Activated naive CD4-positive, alpha-beta T cell treated with anti-CD3 and anti-CD28 coated beads, Interleukin-2, amount 50 U/mL, for 24 hours (primary cell): ENCODE measurements at regions not wholly inside any gene's neighbourhood (a gene's known extent, or its start where the extent isn't known, plus 50 kb on each side); places are given as distances from the start of the nearest gene placed in this dataset.
"Not testable (repeated sequence)": the region's sequence is repeated elsewhere in the genome, so short reads cannot be mapped to it uniquely, and the experiment has no call there.

Source experiments
- H3K27ac Mint-ChIP-seq: one replicate; pipeline ENCODE4 v1.8.0; 2021; ENCODE audit warnings: mild to moderate bottlenecking, mixed read lengths
- H3K27me3 Mint-ChIP-seq: one replicate; pipeline ENCODE4 v1.8.0; 2021; ENCODE audit warnings: mixed read lengths
- H3K36me3 Mint-ChIP-seq: one replicate; pipeline ENCODE4 v1.8.0; 2021; ENCODE audit warnings: mixed read lengths
- H3K4me1 Mint-ChIP-seq: one replicate; pipeline ENCODE4 v1.8.0; 2021; ENCODE audit warnings: mixed read lengths
- H3K4me3 Mint-ChIP-seq: one replicate; pipeline ENCODE4 v1.8.0; 2021; ENCODE audit warnings: mild to moderate bottlenecking, mixed read lengths
- H3K9me3 Mint-ChIP-seq: one replicate; pipeline ENCODE4 v1.8.0; 2021; ENCODE audit warnings: mixed read lengths

DNA sequence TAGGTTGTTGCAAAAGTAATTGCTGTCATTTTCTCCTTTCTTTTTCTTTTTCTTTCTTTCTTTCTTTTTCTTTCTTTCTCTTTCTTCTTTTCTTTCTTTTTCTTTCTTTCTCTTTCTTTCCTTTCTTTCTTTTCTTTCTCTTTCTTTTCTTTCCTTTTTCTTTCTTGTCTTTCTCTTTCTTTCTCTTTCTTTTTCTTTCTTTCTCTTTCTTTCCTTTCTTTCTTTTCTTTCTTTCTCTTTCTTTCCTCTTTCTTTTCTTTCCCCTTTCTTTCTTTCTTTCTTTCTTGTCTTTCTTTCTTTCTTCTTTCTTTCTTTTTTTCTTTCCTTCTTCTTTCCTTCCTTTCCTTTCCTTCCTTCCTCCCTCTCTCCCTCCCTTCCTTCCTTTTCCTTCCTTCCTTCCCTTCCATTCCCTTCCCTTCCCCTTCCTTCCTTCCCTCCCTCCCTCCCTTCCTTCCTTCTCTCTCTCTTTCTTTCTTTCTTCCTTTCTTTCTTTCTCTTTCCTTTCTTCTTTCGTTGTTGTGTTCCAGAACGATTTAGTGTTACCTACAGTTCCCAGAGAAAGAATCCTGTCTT is 178.9 kb downstream of the RPIA start:
- H3K27me3 Mint-ChIP-seq, result peaks cover 10% of the 10 kb centered on the region

DNA sequence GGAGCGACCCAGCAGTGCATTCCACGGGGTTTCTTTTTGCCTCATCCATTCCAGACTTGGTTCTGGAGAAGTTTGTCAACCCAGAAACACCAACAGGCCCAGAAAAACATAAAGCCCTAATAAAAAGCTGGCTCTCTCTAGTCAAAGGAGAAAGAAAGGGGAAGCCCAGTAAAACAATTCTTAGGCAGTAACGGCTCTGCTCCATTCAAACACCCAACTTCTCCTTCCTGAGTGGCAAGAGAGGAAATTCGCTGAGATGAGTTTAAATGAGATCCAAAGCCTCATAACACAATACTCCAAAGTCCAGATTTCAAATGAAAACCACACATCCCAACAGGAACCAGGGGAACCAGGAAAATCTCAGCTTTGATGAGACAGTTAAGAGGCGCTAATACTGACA is 179.9 kb downstream of the RPIA start:
- H3K27me3 Mint-ChIP-seq, result peaks cover 7% of the 10 kb centered on the region
- H3K9me3 Mint-ChIP-seq, result no peaks in the 10 kb centered on the region
- H3K4me3 Mint-ChIP-seq, result no peak overlapping the region
- peaks cover 5% of the 10 kb centered on the region for H3K4me1 Mint-ChIP-seq
- no peaks in the 10 kb centered on the region for H3K36me3 Mint-ChIP-seq
- H3K27ac Mint-ChIP-seq, result no peak overlapping the region

More for the DNA sequence above, 178.9 kb downstream of the RPIA start:
- Mint-ChIP-seq H3K27ac (no peak overlapping the region), H3K9me3 (no peaks in the 10 kb centered on the region), H3K4me3 (no peak overlapping the region), H3K36me3 (no peaks in the 10 kb centered on the region), H3K4me1 (peaks cover 12% of the 10 kb centered on the region)

DNA sequence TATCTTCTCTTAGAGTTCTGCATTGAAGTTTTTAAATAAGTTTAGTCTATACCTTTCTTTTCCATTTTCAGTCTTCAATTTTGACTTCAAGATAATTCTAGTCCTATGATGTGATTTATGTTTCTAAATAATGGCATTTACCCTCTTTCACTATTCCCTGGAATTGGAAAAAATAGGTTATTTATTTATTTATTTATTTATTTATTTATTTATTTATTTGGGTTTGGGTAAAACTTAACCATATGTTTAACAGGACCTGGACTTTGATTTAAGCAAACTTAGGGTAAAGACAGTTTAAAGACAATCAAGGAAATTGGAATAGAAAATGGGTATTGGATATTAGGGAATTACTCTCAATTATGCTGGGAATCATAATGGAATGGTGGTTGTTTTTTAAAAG is 182.1 kb downstream of the RPIA start:
- H3K4me3 Mint-ChIP-seq, result no peak overlapping the region
- no peaks in the 10 kb centered on the region for H3K4me1 Mint-ChIP-seq
- H3K27me3 Mint-ChIP-seq, result peaks cover 7% of the 10 kb centered on the region
- no peaks in the 10 kb centered on the region for H3K36me3 Mint-ChIP-seq
- H3K9me3 Mint-ChIP-seq, result no peaks in the 10 kb centered on the region
- H3K27ac Mint-ChIP-seq, result no peak overlapping the region

DNA sequence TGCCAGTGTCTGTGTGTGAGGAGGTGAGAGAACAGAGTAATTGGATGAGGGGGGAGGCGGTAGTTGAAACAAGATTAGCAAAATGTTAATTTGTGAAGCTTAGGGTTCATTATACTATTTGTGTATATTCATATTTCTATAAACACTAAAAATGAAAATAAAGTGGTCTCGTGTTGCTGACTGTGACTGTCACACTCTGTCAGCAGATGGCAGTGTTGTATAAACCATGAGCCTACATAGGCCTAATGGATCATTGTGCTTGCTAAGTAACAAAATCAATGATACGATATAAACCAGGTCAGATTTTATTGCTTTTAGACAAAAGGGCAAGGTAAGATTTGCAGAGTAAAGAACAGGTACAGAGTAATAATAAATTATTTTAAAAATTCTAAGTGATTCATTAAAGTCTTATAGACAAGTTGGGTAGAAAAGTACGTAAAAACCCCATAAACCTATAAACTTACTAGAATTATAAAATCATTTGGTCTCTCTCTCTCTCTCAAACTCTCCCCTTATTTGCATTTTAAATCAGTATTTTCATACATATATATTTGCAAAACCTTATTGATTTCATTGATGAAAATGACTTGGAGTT is 182.7 kb downstream of the RPIA start:
- Mint-ChIP-seq H3K4me3 (no peak overlapping the region), H3K4me1 (no peaks in the 10 kb centered on the region), H3K36me3 (no peaks in the 10 kb centered on the region), H3K27me3 (peaks cover 7% of the 10 kb centered on the region), H3K9me3 (no peaks in the 10 kb centered on the region), H3K27ac (no peak overlapping the region)

DNA sequence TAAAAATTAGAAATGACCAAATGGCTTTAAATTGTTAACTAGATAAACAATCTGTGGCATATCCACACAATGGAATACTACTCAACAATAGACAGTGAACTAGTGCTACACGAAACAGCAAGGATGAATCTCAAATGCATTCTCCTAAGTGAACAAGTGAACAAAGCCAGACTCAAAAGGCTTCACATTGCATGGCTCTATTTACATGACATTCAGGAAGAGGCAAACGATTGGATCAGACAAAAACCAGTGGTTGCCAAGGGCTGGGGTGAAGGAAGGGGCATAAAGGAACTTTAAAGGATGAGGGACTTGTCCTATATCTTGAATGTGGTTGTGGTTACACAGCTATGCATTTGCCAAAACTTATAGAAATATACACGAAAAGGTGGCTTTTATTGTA is 184.3 kb downstream of the RPIA start:
- no peaks in the 10 kb centered on the region for H3K4me1 Mint-ChIP-seq
- no peak overlapping the region for H3K27ac Mint-ChIP-seq
- H3K4me3 Mint-ChIP-seq, result no peak overlapping the region
- no peaks in the 10 kb centered on the region for H3K36me3 Mint-ChIP-seq
- H3K27me3 Mint-ChIP-seq, result peaks cover 5% of the 10 kb centered on the region
- H3K9me3 Mint-ChIP-seq, result no peaks in the 10 kb centered on the region

DNA sequence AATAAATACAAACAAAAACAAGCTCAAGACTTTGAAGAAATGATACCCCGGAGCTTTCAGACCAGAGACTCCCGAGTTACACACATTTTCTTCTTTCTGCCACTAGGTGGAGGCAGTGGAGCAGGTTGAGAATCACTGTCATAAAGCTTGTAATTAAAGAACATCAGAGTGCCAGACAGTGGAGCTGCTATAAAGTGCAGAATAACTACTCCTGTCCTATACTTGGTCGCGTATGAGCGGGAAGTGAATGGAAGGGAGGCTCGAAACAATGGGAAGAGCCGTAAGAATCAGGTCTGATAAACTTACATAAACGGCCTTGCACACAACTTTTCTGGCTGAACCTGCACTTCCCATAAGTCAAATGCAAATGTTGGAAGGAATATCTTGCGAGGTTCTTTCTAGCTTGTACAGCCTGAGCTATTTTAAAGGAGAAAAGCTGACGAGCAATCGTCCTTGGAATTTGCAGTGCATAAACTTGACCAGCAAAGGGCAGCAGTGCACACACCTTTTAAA is 189.0 kb downstream of the RPIA start:
- no peaks in the 10 kb centered on the region for H3K9me3 Mint-ChIP-seq
- no peaks in the 10 kb centered on the region for H3K4me1 Mint-ChIP-seq
- H3K4me3 Mint-ChIP-seq, result no peak overlapping the region
- no peaks in the 10 kb centered on the region for H3K36me3 Mint-ChIP-seq
- H3K27ac Mint-ChIP-seq, result no peak overlapping the region
- peaks cover 5% of the 10 kb centered on the region for H3K27me3 Mint-ChIP-seq

DNA sequence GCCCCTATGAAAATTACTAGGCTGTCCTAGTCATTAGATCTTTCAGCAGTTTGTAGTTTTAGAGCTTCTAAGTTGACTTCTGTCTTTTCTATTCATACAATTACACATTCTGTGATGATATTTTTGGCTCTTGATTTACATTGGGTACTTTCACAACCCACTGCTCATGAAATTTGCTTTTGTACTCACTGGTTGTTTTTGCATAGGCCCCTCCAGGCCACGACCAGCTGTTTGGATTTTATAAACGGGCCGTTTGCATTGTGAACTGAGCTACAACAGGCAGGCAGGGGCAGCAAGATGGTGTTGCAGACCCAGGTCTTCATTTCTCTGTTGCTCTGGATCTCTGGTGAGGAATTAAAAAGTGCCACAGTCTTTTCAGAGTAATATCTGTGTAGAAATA is 193.8 kb downstream of the RPIA start:
- Mint-ChIP-seq H3K4me1 (no peaks in the 10 kb centered on the region), H3K27ac (no peak overlapping the region), H3K9me3 (no peaks in the 10 kb centered on the region), H3K4me3 (no peak overlapping the region), H3K36me3 (no peaks in the 10 kb centered on the region), H3K27me3 (peaks cover 5% of the 10 kb centered on the region)

DNA sequence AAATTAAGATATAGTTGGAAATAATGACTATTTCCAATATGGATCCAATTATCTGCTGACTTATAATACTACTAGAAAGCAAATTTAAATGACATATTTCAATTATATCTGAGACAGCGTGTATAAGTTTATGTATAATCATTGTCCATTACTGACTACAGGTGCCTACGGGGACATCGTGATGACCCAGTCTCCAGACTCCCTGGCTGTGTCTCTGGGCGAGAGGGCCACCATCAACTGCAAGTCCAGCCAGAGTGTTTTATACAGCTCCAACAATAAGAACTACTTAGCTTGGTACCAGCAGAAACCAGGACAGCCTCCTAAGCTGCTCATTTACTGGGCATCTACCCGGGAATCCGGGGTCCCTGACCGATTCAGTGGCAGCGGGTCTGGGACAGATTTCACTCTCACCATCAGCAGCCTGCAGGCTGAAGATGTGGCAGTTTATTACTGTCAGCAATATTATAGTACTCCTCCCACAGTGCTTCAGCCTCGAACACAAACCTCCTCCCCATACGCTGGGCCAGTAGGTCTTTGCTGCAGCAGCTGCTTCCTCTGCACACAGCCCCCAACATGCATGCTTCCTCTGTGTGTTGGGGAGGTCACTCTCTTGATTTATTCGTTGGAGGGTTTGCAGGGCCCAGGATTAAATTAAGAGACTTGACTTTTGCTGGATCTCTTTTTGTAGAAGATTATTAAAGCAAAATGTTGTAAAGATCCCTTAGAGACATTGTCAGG is 194.4 kb downstream of the RPIA start:
- Mint-ChIP-seq H3K9me3 (no peaks in the 10 kb centered on the region), H3K36me3 (no peaks in the 10 kb centered on the region), H3K4me1 (no peaks in the 10 kb centered on the region), H3K4me3 (no peak overlapping the region), H3K27ac (no peak overlapping the region), H3K27me3 (peaks cover 6% of the 10 kb centered on the region)

DNA sequence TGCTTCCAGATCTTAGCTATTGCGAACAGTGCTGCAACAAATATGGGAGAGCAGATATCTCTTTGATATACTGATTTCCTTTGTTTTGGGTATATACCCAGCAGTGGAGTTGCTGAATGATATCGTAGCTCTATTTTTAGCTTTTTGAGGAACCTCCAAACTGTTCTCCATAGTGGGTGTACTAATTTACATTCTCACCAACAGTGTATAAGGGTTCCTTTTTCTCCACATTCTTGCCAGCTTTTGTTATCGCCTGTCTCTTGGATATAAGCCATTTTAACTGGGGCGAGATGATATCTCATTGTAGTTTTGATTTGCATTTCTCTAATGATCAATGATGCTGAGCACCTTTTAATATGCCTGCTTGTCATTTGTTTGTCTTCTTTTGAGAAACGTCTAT is 196.0 kb downstream of the RPIA start:
- not testable (repeated sequence) for H3K27ac Mint-ChIP-seq, H3K27me3 Mint-ChIP-seq, H3K36me3 Mint-ChIP-seq, H3K4me1 Mint-ChIP-seq, H3K4me3 Mint-ChIP-seq, H3K9me3 Mint-ChIP-seq

DNA sequence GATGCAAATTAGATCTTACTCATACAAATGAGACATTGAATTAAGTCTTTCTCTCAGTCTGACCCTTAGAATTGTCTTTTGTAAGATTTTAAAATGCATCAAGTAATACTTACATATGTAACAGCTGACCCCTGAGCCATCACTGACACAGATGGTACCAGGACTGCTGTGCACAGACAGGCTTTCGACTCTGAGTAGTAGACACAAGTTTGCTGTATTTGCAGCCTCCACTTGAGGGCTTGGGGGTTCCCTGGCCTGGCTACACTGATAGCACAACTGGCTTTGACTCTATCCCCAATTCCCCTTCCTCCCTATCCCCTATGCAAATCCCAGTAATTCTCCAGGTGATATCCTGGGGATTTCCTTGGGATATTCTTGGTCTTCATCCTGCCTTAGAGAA is 200.7 kb downstream of the RPIA start:
- no peaks in the 10 kb centered on the region for H3K9me3 Mint-ChIP-seq
- no peak overlapping the region for H3K27ac Mint-ChIP-seq
- H3K4me1 Mint-ChIP-seq, result no peaks in the 10 kb centered on the region
- H3K4me3 Mint-ChIP-seq, result no peak overlapping the region
- no peaks in the 10 kb centered on the region for H3K36me3 Mint-ChIP-seq
- peaks cover 5% of the 10 kb centered on the region for H3K27me3 Mint-ChIP-seq

DNA sequence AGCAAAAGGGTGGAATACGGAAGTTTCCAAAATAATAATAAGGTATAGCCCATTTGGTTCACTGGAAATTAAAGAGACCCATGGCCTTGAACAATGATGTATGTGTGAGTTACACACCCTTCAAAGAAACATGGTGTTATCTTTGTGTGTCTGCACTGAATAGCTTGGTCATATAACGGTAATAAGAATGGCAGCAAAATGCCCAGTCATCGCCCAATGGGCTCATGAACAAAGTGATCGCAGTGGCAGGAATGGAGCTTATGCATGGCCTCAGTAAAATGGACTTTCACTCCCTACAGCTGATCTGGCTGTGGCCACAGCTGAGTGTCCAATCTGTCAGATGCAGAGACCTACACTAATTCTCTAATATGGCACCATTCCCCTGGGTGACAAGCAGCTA is 201.3 kb downstream of the RPIA start:
- no peaks in the 10 kb centered on the region for H3K9me3 Mint-ChIP-seq
- peaks cover 3% of the 10 kb centered on the region for H3K27me3 Mint-ChIP-seq
- no peak overlapping the region for H3K4me3 Mint-ChIP-seq
- no peaks in the 10 kb centered on the region for H3K4me1 Mint-ChIP-seq
- H3K36me3 Mint-ChIP-seq, result no peaks in the 10 kb centered on the region
- no peak overlapping the region for H3K27ac Mint-ChIP-seq

DNA sequence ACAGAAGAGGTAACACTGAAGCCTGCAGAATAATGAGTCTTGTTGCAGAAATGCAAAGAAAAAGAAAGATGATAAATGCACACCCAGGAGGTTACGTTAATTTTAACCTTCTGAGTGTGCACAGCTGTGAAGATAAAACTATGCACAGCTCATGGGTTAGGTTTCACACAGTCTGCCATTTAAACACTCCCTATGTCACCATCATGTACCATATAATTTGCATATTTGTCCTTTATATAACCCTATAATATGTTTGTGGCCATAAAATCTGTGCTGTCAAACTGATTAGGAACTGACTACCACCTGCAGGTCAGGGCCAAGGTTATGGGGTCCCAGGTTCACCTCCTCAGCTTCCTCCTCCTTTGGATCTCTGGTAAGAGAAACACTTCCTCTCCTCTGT is 205.5 kb downstream of the RPIA start:
- no peak overlapping the region for H3K27ac Mint-ChIP-seq
- no peaks in the 10 kb centered on the region for H3K36me3 Mint-ChIP-seq
- H3K4me3 Mint-ChIP-seq, result no peak overlapping the region
- no peaks in the 10 kb centered on the region for H3K4me1 Mint-ChIP-seq
- H3K9me3 Mint-ChIP-seq, result no peaks in the 10 kb centered on the region
- H3K27me3 Mint-ChIP-seq, result peaks cover 10% of the 10 kb centered on the region

DNA sequence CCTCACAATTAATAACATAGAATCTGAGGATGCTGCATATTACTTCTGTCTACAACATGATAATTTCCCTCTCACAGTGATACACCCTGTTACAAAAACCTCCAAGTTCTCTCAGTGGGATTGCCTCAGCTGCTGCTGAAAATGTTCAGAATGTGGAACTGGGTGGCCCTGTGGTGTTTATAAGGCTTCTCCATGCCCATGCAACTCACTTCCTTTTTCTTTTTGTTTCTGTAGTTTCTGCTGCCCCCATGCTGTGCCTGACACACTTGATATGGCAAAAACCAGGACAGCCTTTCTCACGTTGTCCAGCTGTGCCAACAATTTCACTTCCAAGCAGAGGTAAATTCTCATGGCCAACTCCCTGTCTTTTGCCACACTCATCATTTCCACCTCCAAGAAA is 206.2 kb downstream of the RPIA start:
- Mint-ChIP-seq H3K4me3 (no peak overlapping the region), H3K9me3 (no peaks in the 10 kb centered on the region), H3K4me1 (no peaks in the 10 kb centered on the region), H3K27ac (no peak overlapping the region), H3K27me3 (peaks cover 10% of the 10 kb centered on the region), H3K36me3 (no peaks in the 10 kb centered on the region)

DNA sequence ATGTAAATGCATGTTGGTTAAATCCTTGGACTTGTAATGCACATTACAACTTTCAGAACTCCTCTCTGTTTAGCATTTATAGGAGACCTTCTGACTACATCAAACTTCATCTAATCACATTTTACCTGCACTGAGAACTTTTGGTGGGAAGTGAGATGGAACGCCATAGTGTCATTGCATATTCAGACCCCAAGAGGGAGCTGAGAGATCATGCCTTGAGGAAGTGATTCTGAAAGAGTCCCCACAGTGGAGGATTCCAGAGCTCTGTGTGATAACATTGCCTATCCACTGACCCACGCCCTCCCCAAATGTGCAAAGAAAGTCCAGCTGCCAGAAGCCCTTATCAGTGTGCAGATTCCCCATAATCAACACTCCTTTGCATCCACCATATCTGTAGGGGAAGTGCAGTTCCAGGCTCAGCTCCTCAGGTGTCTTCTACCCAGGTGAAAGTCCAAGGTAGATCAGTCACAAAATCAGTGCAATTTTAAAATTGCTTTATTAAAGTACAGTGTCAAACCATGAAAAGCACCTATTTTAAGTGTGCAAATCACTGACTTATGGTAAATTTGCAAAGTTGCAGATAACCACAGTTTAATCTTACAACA is 212.4 kb downstream of the RPIA start:
- Mint-ChIP-seq H3K27me3 (peaks cover 10% of the 10 kb centered on the region), H3K9me3 (no peaks in the 10 kb centered on the region), H3K36me3 (no peaks in the 10 kb centered on the region), H3K4me1 (no peaks in the 10 kb centered on the region), H3K27ac (no peak overlapping the region), H3K4me3 (no peak overlapping the region)

DNA sequence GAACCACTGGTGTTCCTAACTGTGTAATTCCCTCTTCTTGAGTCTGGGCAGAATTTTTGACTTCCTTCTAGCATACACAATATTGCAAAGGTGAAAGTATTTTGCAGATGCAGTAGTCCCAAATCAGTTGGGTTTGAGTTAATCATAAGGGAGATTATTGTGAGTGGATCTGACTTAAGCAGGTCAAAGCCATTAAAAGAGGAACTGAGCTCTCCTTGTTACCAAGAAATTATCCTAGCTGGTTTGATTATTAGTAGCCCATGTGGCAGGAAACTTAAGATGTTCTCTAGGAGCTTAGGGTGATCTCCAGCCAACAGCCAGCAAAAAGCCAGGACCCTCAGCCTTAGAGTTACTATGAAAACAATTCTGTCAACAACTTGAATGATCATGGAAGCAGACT is 221.8 kb downstream of the RPIA start:
- H3K27me3 Mint-ChIP-seq, result peaks cover 3% of the 10 kb centered on the region

DNA sequence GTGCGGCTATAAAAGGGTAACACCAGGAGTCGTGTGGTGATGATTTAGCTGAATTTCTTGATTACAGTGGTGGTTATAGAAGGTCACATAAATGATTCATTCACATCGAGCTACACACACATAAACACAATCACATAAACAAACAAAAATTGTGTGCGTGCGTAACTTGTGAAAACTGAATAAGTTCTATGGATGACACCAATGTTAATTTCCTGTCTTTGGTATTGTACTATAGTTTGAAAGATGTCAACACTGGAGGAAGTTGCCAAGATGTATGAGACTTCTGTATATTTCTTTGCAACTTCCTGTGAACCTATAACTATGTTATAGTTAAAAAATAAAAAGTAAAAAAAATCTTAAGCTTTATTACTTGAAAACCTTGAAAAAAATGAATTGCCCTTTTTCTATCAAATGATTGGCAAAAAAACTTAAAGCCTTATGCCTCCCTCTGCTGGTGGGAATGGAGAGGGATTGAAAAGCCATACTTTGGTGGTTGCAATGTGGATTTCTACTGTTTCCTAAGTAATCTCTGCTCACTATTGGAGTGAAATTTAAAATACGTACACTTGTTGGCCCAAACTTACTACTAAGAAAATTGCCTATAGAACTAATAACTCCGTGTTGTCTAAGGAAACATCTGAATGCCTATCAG is 227.7 kb downstream of the RPIA start:
- Mint-ChIP-seq H3K4me3 (no peak overlapping the region), H3K36me3 (no peaks in the 10 kb centered on the region), H3K27me3 (peaks cover 2% of the 10 kb centered on the region), H3K4me1 (peaks cover 4% of the 10 kb centered on the region), H3K9me3 (no peaks in the 10 kb centered on the region), H3K27ac (no peak overlapping the region)

More for the DNA sequence above, 221.8 kb downstream of the RPIA start:
- Mint-ChIP-seq H3K27ac (no peak overlapping the region), H3K36me3 (no peaks in the 10 kb centered on the region), H3K9me3 (no peaks in the 10 kb centered on the region), H3K4me3 (no peak overlapping the region), H3K4me1 (no peaks in the 10 kb centered on the region)
